HepG2 (cell line): ENCODE measurements at regions not wholly inside any gene's neighbourhood (a gene's known extent, or its start where the extent isn't known, plus 50 kb on each side); places are given as distances from the start of the nearest gene placed in this dataset.

Experiments
- ATAC-seq: fragments of 200-7000 bp; cut with Tn5 transposase; 3 replicates; pipeline ENCODE4 v1.9.1; 2020; ENCODE audit warnings: mild to moderate bottlenecking, moderate library complexity
- BruUV-seq: library from RNA; stranded (reverse); fragments of 400-500 nt; replicated peaks from 2 replicates; lab custom pipeline; 2021; lab: Mats Ljungman, UMichigan
- CTCF ChIA-PET: fragments of 300-600 bp; formaldehyde crosslinking; extraction: SDS; loops from one replicate; lab custom pipeline; 2021; ENCODE audit warnings: low total read pairs, inconsistent platforms, low intra/inter-chr PET ratio; lab: Yijun Ruan, JAX
- POLR2A ChIA-PET: fragments of 350-600 bp; sonication (Branson Sonifier 250); formaldehyde crosslinking; loops from one replicate; lab custom pipeline; 2020; ENCODE audit warnings: antibody characterized with exemption, inconsistent platforms; lab: Yijun Ruan, JAX
- DNase-seq: peaks from one replicate; pipeline ENCODE4 v3.0.0-alpha.2; 2015; ENCODE audit warnings: low spot score
- FAIRE-seq: peaks from 3 replicates; lab custom pipeline; 2011; peaks lifted over from hg19 to GRCh38; lab: Jason Lieb, UNC
- H2AFZ ChIP-seq: one replicate; pipeline ENCODE4 v1.6.1; 2011; ENCODE audit warnings: low read length, inconsistent platforms
- H3K27ac ChIP-seq: fragments of 300-600 bp; 3 replicates; pipeline ENCODE4 v1.8.0; 2011; ENCODE audit warnings: mixed run types, mild to moderate bottlenecking, mixed read lengths, low read length, inconsistent platforms; ENCODE audit not compliant: insufficient read depth; ENCODE audit errors: extremely low read length
- H3K27me3 ChIP-seq, 2 experiments: fragments of 200-600 bp in 1 of 2; 2 replicates in 1 of 2; 3 replicates in 1 of 2; pipeline versions ENCODE4 v1.6.0 to v1.8.0; 2011; ENCODE audit warnings: low read length in 2 of 2, mild to moderate bottlenecking in 2 of 2, moderate library complexity in 2 of 2, inconsistent platforms in 1 of 2; ENCODE audit not compliant: insufficient read depth in 2 of 2, control insufficient read depth in 1 of 2
- H3K36me3 ChIP-seq, 2 experiments: fragments of 200-600 bp in 1 of 2; replicated peaks in 1 of 2; 2 replicates in 1 of 2; 3 replicates in 1 of 2; pipeline versions ENCODE4 v1.5.1 to v1.8.0; 2011; ENCODE audit warnings: low read length in 2 of 2, inconsistent platforms in 1 of 2; ENCODE audit not compliant: insufficient read depth in 2 of 2, control insufficient read depth in 1 of 2
- H3K4me1 ChIP-seq: 2 replicates; pipeline ENCODE4 v1.5.1; 2012; ENCODE audit warnings: low read length, inconsistent platforms; ENCODE audit not compliant: insufficient read depth
- H3K4me2 ChIP-seq: 2 replicates; pipeline ENCODE4 v1.6.0; 2011; ENCODE audit warnings: low read depth, low read length, inconsistent platforms
- H3K4me3 ChIP-seq, 3 experiments: fragments of 200-600 bp in 1 of 3; sonication (generic), shearing (Covaris generic) in 1 of 3; replicated peaks in 1 of 3; 2 replicates each; pipeline ENCODE4 v1.5.1; 2011 to 2016; ENCODE audit warnings: low read length in 3 of 3, inconsistent platforms in 2 of 3, low read depth in 2 of 3, mild to moderate bottlenecking in 2 of 3, control low read depth in 1 of 3, mixed read lengths in 1 of 3; ENCODE audit not compliant: insufficient read depth in 1 of 3
- H3K79me2 ChIP-seq: one replicate; pipeline ENCODE4 v1.6.1; 2011; ENCODE audit warnings: low read length, inconsistent platforms; ENCODE audit not compliant: insufficient read depth
- H3K9ac ChIP-seq: 2 replicates; pipeline ENCODE4 v1.6.0; 2011; ENCODE audit warnings: mild to moderate bottlenecking, low read depth, low read length, inconsistent platforms; ENCODE audit not compliant: insufficient read depth
- H3K9me3 ChIP-seq: 2 replicates; pipeline ENCODE4 v1.5.1; 2012; ENCODE audit warnings: mild to moderate bottlenecking, low read length
- H4K20me1 ChIP-seq: 2 replicates; pipeline ENCODE4 v1.6.0; 2011; ENCODE audit warnings: inconsistent platforms, mild to moderate bottlenecking, low read length, moderate library complexity; ENCODE audit not compliant: insufficient read depth
- ARID5B ChIP-seq: IDR thresholded peaks from 2 replicates; pipeline ENCODE4 v1.4.0; 2020; ENCODE audit warnings: mild to moderate bottlenecking, missing genetic modification reagents
- CREM ChIP-seq, 2 experiments: sonication (generic) in 1 of 2; formaldehyde crosslinking in 1 of 2; IDR thresholded peaks; 2 replicates each; pipeline versions ENCODE4 v1.4.0 to v1.6.1; 2016 to 2020; ENCODE audit warnings: antibody characterized with exemption in 1 of 2, mild to moderate bottlenecking in 1 of 2, missing genetic modification reagents in 1 of 2
- EHMT2 ChIP-seq: fragments of 200-600 bp; sonication (generic); IDR thresholded peaks from 2 replicates; pipeline ENCODE4 v1.7.0; 2017; ENCODE audit warnings: antibody characterized with exemption, low read depth, low read length, borderline replicate concordance
- ELF3 ChIP-seq: IDR thresholded peaks from 2 replicates; pipeline ENCODE4 v1.6.1; 2016; ENCODE audit warnings: missing genetic modification reagents, missing compliant biosample characterization
- EP300 ChIP-seq, 3 experiments: sonication (generic) in 1 of 3; formaldehyde crosslinking in 1 of 3; IDR thresholded peaks; 2 replicates each; pipeline versions ENCODE4 v1.5.1 to v1.6.1; 2011 to 2020; ENCODE audit warnings: low read depth in 2 of 3, low read length in 2 of 3, borderline replicate concordance in 1 of 3, improper control_type of control experiment in 1 of 3, mild to moderate bottlenecking in 1 of 3, missing genetic modification reagents in 1 of 3, moderate library complexity in 1 of 3
- FOXJ3 ChIP-seq: sonication (generic); formaldehyde crosslinking; IDR thresholded peaks from 2 replicates; pipeline ENCODE4 v1.4.0; 2020; ENCODE audit warnings: missing genetic modification reagents, mild to moderate bottlenecking, borderline replicate concordance
- HMG20A ChIP-seq: IDR thresholded peaks from 2 replicates; pipeline ENCODE4 v1.6.1; 2016; ENCODE audit warnings: borderline replicate concordance
- ISL2 ChIP-seq: sonication (generic); formaldehyde crosslinking; IDR thresholded peaks from 2 replicates; pipeline ENCODE4 v1.5.0; 2020; ENCODE audit warnings: missing genetic modification reagents
- NCOA2 ChIP-seq: sonication (generic); formaldehyde crosslinking; IDR thresholded peaks from 2 replicates; pipeline ENCODE4 v1.8.0; 2022; ENCODE audit warnings: inconsistent platforms
- NFIC ChIP-seq: IDR thresholded peaks from 2 replicates; pipeline ENCODE4 v1.6.1; 2012; ENCODE audit warnings: mild to moderate bottlenecking, low read length, inconsistent platforms
- PBX2 ChIP-seq: IDR thresholded peaks from 2 replicates; pipeline ENCODE4 v1.6.1; 2016; ENCODE audit warnings: control low read depth
- RAD21 ChIP-seq: fragments of 450-650 bp; formaldehyde crosslinking; IDR thresholded peaks from 2 replicates; pipeline ENCODE4 v1.5.0; 2020; ENCODE audit warnings: mild to moderate bottlenecking
- SAP130 ChIP-seq: IDR thresholded peaks from 2 replicates; pipeline ENCODE4 v1.6.1; 2016; ENCODE audit warnings: low read depth
- SOX6 ChIP-seq, 2 experiments: fragments of 450-650 bp in 1 of 2; sonication (generic) in 1 of 2; formaldehyde crosslinking in 1 of 2; IDR thresholded peaks; 2 replicates each; pipeline versions ENCODE4 v1.4.0 to v1.6.1; 2017 to 2020; ENCODE audit warnings: antibody characterized with exemption in 1 of 2, mild to moderate bottlenecking in 1 of 2, missing genetic modification reagents in 1 of 2
- ZFP62 ChIP-seq: sonication (generic); formaldehyde crosslinking; IDR thresholded peaks from 2 replicates; pipeline ENCODE4 v1.4.0; 2020; ENCODE audit warnings: missing genetic modification reagents
- ZNF224 ChIP-seq: sonication (generic); formaldehyde crosslinking; IDR thresholded peaks from 2 replicates; pipeline ENCODE4 v1.5.0; 2020; ENCODE audit warnings: mild to moderate bottlenecking, missing genetic modification reagents
- ZNF24 ChIP-seq: fragments of 450-650 bp; IDR thresholded peaks from 2 replicates; pipeline ENCODE4 v1.6.1; 2017; ENCODE audit warnings: antibody characterized with exemption, mild to moderate bottlenecking
- ZNF782 ChIP-seq: sonication (generic); formaldehyde crosslinking; IDR thresholded peaks from 2 replicates; pipeline ENCODE4 v1.4.0; 2020; ENCODE audit warnings: missing genetic modification reagents, mild to moderate bottlenecking, borderline replicate concordance
- WGBS: methylation state at CpG from one replicate; pipeline ENCODE4 v1.1.6; 2017; ENCODE audit warnings: low lambda C conversion rate; 5-methylcytosine and 5-hydroxymethylcytosine counted together
- in situ Hi-C: cut with HindIII; loops from 2 replicates; pipeline ENCODE4 v1.10.0; 2017; ENCODE audit warnings: low pct_unique_long_range_greater_than_20kb; ENCODE audit not compliant: extremely low pct_ligation_motif_present
- intact Hi-C: fragments of 100-400 bp; cut with micrococcal nuclease; formaldehyde crosslinking; loops from one replicate; pipeline ENCODE4 v1.10.0; 2022; ENCODE audit not compliant: unreplicated experiment
- TF ChIP-seq, protein P1 (sequence below), 2 experiments: fragments of 450-650 bp in 1 of 2; sonication (generic) in 1 of 2; formaldehyde crosslinking; IDR thresholded peaks; 2 replicates each; pipeline versions ENCODE4 v1.5.0 to v1.8.0; 2020 to 2022; ENCODE audit warnings: mild to moderate bottlenecking in 1 of 2, missing genetic modification reagents in 1 of 2

DNA sequence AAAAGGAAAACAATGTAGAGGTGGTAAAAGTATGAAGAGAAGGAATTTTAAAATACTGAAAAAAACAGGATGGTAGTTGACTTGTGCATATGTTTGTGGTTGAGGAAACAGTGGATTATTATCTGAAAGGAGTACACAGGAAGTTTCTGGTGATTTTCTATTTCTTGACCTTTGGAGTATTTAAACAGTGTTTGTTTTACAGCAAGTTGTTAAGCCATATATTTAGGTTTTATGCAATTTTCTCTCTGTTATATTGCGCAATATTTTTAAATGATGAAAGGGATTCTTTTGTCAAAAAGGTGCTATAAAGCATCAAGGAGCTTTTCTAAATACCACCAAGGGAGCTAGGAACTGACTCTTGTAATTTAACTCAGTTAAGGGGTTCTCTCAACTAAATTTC lies 343.1 kb upstream of the MAOA start:
- Histone ChIP-seq H3K36me3 (no peaks in the 10 kb centered on the region), H3K9ac (no peak overlapping the region), H3K4me2 (no peak overlapping the region; the same call in 1 of the 2 replicates), H2AFZ (no peak overlapping the region), H4K20me1 (no peaks in the 10 kb centered on the region), H3K4me1 (peaks cover 27% of the 10 kb centered on the region), H3K27me3 (no peaks in the 10 kb centered on the region), H3K27ac (no peak overlapping the region), H3K4me3 (no peak overlapping the region), H3K79me2 (no peaks in the 10 kb centered on the region), H3K9me3 (no peaks in the 10 kb centered on the region)
- WGBS, result 65% methylated on average over 1 of the region's 1 CpG
- FAIRE-seq (no peak), DNase-seq (peak; percentile 37), ATAC-seq (no peak)
- BruUV-seq, result no TSS peak
- ChIA-PET CTCF (no interaction called here), POLR2A (no interaction called here)
- intact Hi-C loops (loop anchor here (10.0 kb wide), 1 partner anchor 88 kb away; no protein-coding TSS in a partner anchor), in situ Hi-C loops (no loop called here)
- TF ChIP-seq ZNF224 (CRISPR knock-in tag) (no peak), EHMT2 (peak; percentile 31; the same call in 1 of the 2 replicates), RAD21 (no peak), SAP130 (CRISPR knock-in tag) (0 out of 2 replicates have a peak, but pooled peaks have one; percentile 23), ELF3 (CRISPR knock-in tag) (0 out of 2 replicates have a peak, but pooled peaks have one; percentile 38), PBX2 (CRISPR knock-in tag) (no peak), CREM (IDR thresholded peaks at IDR 0.05) (peak; percentile 35; the same call in 1 of the 2 replicates), CREM (CRISPR knock-in tag; IDR thresholded peaks at IDR 0.05) (no peak), ZNF24 (no peak), FOXJ3 (CRISPR knock-in tag) (peak; percentile 19; the same call in 1 of the 2 replicates), ISL2 (0 out of 2 replicates have a peak, but pooled peaks have one; percentile 27), ZFP62 (no peak), ARID5B (peak; percentile 76), NCOA2 (CRISPR knock-in tag) (peak; percentile 67; the same call in 1 of the 2 replicates), SOX6 (IDR thresholded peaks at IDR 0.05) (no peak), SOX6 (CRISPR knock-in tag; IDR thresholded peaks at IDR 0.05) (peak; percentile 46; the same call in 1 of the 2 replicates), EP300 (IDR thresholded peaks at IDR 0.05; ENCODE audit: low read depth in 2 of 2, low read length in 2 of 2) (peak in 1 of 2 experiments; percentile 65; a peak in 2 of 4 replicates), EP300 (CRISPR knock-in tag; IDR thresholded peaks at IDR 0.05; ENCODE audit: borderline replicate concordance) (no peak), HMG20A (CRISPR knock-in tag) (peak; percentile 49; the same call in 1 of the 2 replicates), ZNF782 (no peak), NFIC (peak; percentile 42; the same call in 1 of the 2 replicates)
- TF ChIP-seq, protein P1, sequence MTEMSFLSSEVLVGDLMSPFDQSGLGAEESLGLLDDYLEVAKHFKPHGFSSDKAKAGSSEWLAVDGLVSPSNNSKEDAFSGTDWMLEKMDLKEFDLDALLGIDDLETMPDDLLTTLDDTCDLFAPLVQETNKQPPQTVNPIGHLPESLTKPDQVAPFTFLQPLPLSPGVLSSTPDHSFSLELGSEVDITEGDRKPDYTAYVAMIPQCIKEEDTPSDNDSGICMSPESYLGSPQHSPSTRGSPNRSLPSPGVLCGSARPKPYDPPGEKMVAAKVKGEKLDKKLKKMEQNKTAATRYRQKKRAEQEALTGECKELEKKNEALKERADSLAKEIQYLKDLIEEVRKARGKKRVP (CRISPR knock-in tag; IDR thresholded peaks at IDR 0.05), result 0 out of 4 replicates have a peak, but pooled peaks of 1 of the 2 experiments have one; percentile 38
